Fibroblast of pulmonary artery (primary cell): ENCODE measurements at regions not wholly inside any gene's neighbourhood (a gene's known extent, or its start where the extent isn't known, plus 50 kb on each side); places are given as distances from the start of the nearest gene placed in this dataset.
"Not testable (repeated sequence)": the region's sequence is repeated elsewhere in the genome, so short reads cannot be mapped to it uniquely, and the experiment has no call there.

Experiments used
- DNase-seq: peaks from one replicate; pipeline ENCODE4 v3.0.0-alpha.2; 2010; ENCODE audit warnings: low read depth
- H3K4me3 ChIP-seq: replicated peaks from 2 replicates; pipeline ENCODE4 v1.5.1; 2011; ENCODE audit warnings: low read depth, mild to moderate bottlenecking, control low read depth, low read length, moderate library complexity
- CTCF ChIP-seq: IDR thresholded peaks from 2 replicates; pipeline ENCODE4 v1.5.1; 2011; ENCODE audit warnings: mild to moderate bottlenecking, control low read depth, low read length, inconsistent platforms; ENCODE audit errors: missing control alignments

- no peak for DNase-seq
- no peak for TF ChIP-seq CTCF
- H3K4me3 ChIP-seq = no peak overlapping the region
Observed at GRCh38 chr2:154577390-154577789, 121.1 kb upstream of the KCNJ3 start.

- TF ChIP-seq CTCF = no peak
- no peak overlapping the region for H3K4me3 ChIP-seq
- no peak for DNase-seq
Observed at GRCh38 chr2:154580767-154581166, 117.7 kb upstream of the KCNJ3 start.

- H3K4me3 ChIP-seq, DNase-seq: not testable (repeated sequence)
Observed at GRCh38 chr2:154582694-154583093, 115.8 kb upstream of the KCNJ3 start.

GRCh38 chr2:154583274-154583673 is 115.2 kb upstream of the KCNJ3 start:
- not testable (repeated sequence) for DNase-seq, H3K4me3 ChIP-seq

- TF ChIP-seq CTCF = no peak
- no peak for DNase-seq
- no peak overlapping the region for H3K4me3 ChIP-seq
Observed at GRCh38 chr2:154587739-154588138, 110.8 kb upstream of the KCNJ3 start.

GRCh38 chr2:154588838-154589237 is 109.7 kb upstream of the KCNJ3 start:
- DNase-seq = no peak
- no peak for TF ChIP-seq CTCF
- no peak overlapping the region for H3K4me3 ChIP-seq

- no peak for TF ChIP-seq CTCF
- H3K4me3 ChIP-seq = no peak overlapping the region
- DNase-seq = no peak
Observed at GRCh38 chr2:154589514-154589913, 109.0 kb upstream of the KCNJ3 start.

GRCh38 chr2:154591294-154591820 is 107.1 kb upstream of the KCNJ3 start:
- no peak for TF ChIP-seq CTCF
- no peak for DNase-seq
- H3K4me3 ChIP-seq = no peak overlapping the region
